ENCODE measurements at regions not wholly inside any gene's neighbourhood (a gene's known extent, or its start where the extent isn't known, plus 50 kb on each side); places are given as distances from the start of the nearest gene placed in this dataset.

DNA sequence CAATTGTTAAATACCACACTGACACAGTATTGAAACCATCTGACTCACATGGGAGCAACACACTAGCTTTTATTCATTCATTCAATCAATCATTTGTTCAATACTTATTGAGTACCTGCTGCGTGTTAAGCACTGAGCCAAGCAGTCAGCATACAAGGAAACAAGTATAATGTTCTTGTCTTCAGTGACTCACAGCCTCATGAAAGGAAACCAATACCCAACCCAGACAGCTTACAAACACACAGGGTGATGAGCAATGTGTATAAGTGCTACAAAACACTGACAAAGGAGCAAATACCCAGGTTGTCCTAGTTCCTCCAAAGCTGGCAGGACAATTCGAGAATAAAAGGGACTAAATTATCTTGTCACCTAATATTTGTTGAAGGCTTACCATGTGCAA, 67.6 kb upstream of the RASEF start:
- H3K4me1 ChIP-seq (ENCODE audit: control insufficient read depth, insufficient read depth, low read length), result no peaks in the 10 kb centered on the region
- Mint-ChIP-seq H3K27ac (no peak overlapping the region), H3K9me3 (peaks cover 8% of the 10 kb centered on the region), H3K4me1 (no peaks in the 10 kb centered on the region), H3K4me3 (no peak overlapping the region), H3K27me3 (ENCODE audit: insufficient read depth) (peaks cover 6% of the 10 kb centered on the region), H3K36me3 (ENCODE audit: low read depth) (no peaks in the 10 kb centered on the region)
- H3K27me3 ChIP-seq (ENCODE audit: control insufficient read depth, insufficient read depth, low read length, poor library complexity, severe bottlenecking), result no peaks in the 10 kb centered on the region
- DNase-seq, result no peak
- H3K4me3 ChIP-seq (ENCODE audit: low read length), result no peak overlapping the region
- H3K27ac ChIP-seq (ENCODE audit: low read depth, low read length), result no peak overlapping the region
- no peak overlapping the region for H3K9ac ChIP-seq (ENCODE audit: extremely low read depth, low read length, poor library complexity, severe bottlenecking)
- no peaks in the 10 kb centered on the region for H3K36me3 ChIP-seq (ENCODE audit: control insufficient read depth, insufficient read depth, low read length)
- 73 to 96% methylated on average over 2 of the region's 2 CpGs for WGBS, 2 experiments (ENCODE audit: insufficient coverage in 1 of 2, insufficient read length in 1 of 2)
- TF ChIP-seq, protein P1, sequence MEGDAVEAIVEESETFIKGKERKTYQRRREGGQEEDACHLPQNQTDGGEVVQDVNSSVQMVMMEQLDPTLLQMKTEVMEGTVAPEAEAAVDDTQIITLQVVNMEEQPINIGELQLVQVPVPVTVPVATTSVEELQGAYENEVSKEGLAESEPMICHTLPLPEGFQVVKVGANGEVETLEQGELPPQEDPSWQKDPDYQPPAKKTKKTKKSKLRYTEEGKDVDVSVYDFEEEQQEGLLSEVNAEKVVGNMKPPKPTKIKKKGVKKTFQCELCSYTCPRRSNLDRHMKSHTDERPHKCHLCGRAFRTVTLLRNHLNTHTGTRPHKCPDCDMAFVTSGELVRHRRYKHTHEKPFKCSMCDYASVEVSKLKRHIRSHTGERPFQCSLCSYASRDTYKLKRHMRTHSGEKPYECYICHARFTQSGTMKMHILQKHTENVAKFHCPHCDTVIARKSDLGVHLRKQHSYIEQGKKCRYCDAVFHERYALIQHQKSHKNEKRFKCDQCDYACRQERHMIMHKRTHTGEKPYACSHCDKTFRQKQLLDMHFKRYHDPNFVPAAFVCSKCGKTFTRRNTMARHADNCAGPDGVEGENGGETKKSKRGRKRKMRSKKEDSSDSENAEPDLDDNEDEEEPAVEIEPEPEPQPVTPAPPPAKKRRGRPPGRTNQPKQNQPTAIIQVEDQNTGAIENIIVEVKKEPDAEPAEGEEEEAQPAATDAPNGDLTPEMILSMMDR (conservative IDR thresholded peaks at IDR 0.05), result no peak
- peaks cover 17% of the 10 kb centered on the region for H3K9me3 ChIP-seq (ENCODE audit: control insufficient read depth, low read length)

- H3K9ac ChIP-seq (ENCODE audit: extremely low read depth, low read length, poor library complexity, severe bottlenecking), result no peak overlapping the region
- Mint-ChIP-seq H3K9me3 (peaks cover 8% of the 10 kb centered on the region), H3K27ac (no peak overlapping the region), H3K4me1 (peaks cover 3% of the 10 kb centered on the region), H3K27me3 (ENCODE audit: insufficient read depth) (peaks cover 12% of the 10 kb centered on the region), H3K36me3 (ENCODE audit: low read depth) (no peaks in the 10 kb centered on the region), H3K4me3 (no peak overlapping the region)
- no peaks in the 10 kb centered on the region for H3K4me1 ChIP-seq (ENCODE audit: control insufficient read depth, insufficient read depth, low read length)
- H3K27ac ChIP-seq (ENCODE audit: low read depth, low read length), result no peak overlapping the region
- WGBS, 2 experiments (ENCODE audit: insufficient coverage in 1 of 2, insufficient read length in 1 of 2), result 88 to 90% methylated on average over 2 of the region's 2 CpGs
- TF ChIP-seq, protein P1 (conservative IDR thresholded peaks at IDR 0.05), result no peak
- no peak overlapping the region for H3K4me3 ChIP-seq (ENCODE audit: low read length)
- H3K36me3 ChIP-seq (ENCODE audit: control insufficient read depth, insufficient read depth, low read length), result no peaks in the 10 kb centered on the region
- DNase-seq, result no peak
- no peaks in the 10 kb centered on the region for H3K27me3 ChIP-seq (ENCODE audit: control insufficient read depth, insufficient read depth, low read length, poor library complexity, severe bottlenecking)
- H3K9me3 ChIP-seq (ENCODE audit: control insufficient read depth, low read length), result peaks cover 17% of the 10 kb centered on the region
Observed at GRCh38 chr9:83125671-83126070, 62.7 kb upstream of the RASEF start.

DNA sequence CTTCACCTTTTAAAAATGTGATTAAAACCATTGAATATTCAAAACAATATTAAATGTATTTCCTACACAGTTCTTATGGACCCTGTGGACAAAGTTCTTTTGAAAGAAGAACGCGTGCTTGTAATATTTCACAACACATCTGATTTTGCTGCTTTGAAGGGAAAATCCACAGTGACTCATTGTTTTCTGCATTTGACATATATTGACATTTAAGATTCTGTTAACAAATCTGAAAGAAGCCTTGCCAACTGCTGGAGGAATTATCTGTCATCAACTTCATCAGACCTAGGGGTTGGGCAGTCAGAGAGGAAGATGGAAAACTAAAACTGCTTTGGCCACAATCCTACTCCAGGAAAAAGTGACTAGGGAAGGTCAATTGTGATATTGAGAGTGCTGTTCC, 56.9 kb upstream of the RASEF start:
- H3K36me3 Mint-ChIP-seq (ENCODE audit: low read depth), result no peaks in the 10 kb centered on the region
- H3K27me3 Mint-ChIP-seq (ENCODE audit: insufficient read depth), result peaks cover 4% of the 10 kb centered on the region
- H3K4me3 Mint-ChIP-seq, result no peak overlapping the region
- Histone ChIP-seq H3K27ac (ENCODE audit: low read depth, low read length) (no peak overlapping the region), H3K4me3 (ENCODE audit: low read length) (no peak overlapping the region), H3K27me3 (ENCODE audit: control insufficient read depth, insufficient read depth, low read length, poor library complexity, severe bottlenecking) (no peaks in the 10 kb centered on the region), H3K9ac (ENCODE audit: extremely low read depth, low read length, poor library complexity, severe bottlenecking) (no peak overlapping the region), H3K4me1 (ENCODE audit: control insufficient read depth, insufficient read depth, low read length) (no peaks in the 10 kb centered on the region), H3K9me3 (ENCODE audit: control insufficient read depth, low read length) (peaks cover 7% of the 10 kb centered on the region), H3K36me3 (ENCODE audit: control insufficient read depth, insufficient read depth, low read length) (no peaks in the 10 kb centered on the region)
- no peak for DNase-seq
- WGBS, 2 experiments (ENCODE audit: insufficient coverage in 1 of 2, insufficient read length in 1 of 2), result 94 to 100% methylated on average over 2 of the region's 2 CpGs
- TF ChIP-seq, protein P1 (conservative IDR thresholded peaks at IDR 0.05), result no peak
- H3K9me3 Mint-ChIP-seq, result peaks cover 7% of the 10 kb centered on the region
- H3K27ac Mint-ChIP-seq, result no peak overlapping the region
- peaks cover 3% of the 10 kb centered on the region for H3K4me1 Mint-ChIP-seq

All from endodermal cell (in vitro differentiated cells).